PC-3 (cell line): ENCODE measurements at regions not wholly inside any gene's neighbourhood (a gene's known extent, or its start where the extent isn't known, plus 50 kb on each side); places are given as distances from the start of the nearest gene placed in this dataset.

ENCODE experiments used
- EZH2 ChIP-seq: fragments of 300-600 bp; sonication (generic); IDR thresholded peaks from one replicate; pipeline ENCODE4 v1.6.1; 2017; ENCODE audit warnings: antibody characterized with exemption, mild to moderate bottlenecking, low read length; ENCODE audit not compliant: unreplicated experiment
- TF ChIP-seq, protein P1 (sequence below): fragments of 300-600 bp; sonication (generic); conservative IDR thresholded peaks from 2 replicates; pipeline ENCODE4 v1.5.1; 2017; ENCODE audit warnings: antibody characterized with exemption, low read depth, mild to moderate bottlenecking, low read length

DNA sequence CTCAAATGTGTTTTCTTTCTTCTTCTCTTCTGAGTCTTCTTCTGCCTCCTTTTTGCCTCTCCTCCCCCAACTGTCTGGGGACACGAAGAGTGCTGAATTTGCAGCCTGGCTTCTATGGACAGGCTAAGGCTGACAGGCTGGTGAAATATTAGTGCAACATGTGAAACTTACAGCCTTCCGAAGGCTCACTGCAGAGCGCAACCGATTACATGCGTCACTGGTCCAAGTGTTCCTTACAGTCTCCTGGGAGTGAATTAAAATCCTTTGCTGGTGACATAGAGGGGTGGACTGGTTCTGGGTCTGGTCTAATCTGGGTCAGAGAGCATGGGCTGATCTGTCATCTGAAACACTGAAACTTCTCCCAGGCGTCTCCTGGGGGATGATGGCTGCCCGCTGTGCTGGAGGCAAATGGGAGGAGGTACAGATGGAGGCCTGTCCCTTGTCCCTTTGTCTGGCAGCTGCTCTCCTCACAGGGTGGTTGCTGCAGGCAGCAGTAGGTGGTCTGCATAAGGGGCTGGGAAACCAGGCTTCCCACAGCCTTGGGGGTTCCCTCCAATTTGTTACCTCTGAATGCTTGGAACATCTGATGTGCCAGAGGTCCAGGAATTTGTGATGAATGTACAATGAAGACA is 143.8 kb upstream of the BMPER start:
- TF ChIP-seq, protein P1, sequence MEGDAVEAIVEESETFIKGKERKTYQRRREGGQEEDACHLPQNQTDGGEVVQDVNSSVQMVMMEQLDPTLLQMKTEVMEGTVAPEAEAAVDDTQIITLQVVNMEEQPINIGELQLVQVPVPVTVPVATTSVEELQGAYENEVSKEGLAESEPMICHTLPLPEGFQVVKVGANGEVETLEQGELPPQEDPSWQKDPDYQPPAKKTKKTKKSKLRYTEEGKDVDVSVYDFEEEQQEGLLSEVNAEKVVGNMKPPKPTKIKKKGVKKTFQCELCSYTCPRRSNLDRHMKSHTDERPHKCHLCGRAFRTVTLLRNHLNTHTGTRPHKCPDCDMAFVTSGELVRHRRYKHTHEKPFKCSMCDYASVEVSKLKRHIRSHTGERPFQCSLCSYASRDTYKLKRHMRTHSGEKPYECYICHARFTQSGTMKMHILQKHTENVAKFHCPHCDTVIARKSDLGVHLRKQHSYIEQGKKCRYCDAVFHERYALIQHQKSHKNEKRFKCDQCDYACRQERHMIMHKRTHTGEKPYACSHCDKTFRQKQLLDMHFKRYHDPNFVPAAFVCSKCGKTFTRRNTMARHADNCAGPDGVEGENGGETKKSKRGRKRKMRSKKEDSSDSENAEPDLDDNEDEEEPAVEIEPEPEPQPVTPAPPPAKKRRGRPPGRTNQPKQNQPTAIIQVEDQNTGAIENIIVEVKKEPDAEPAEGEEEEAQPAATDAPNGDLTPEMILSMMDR = no peak
- TF ChIP-seq EZH2 = no peak
